ENCODE measurements at regions not wholly inside any gene's neighbourhood (a gene's known extent, or its start where the extent isn't known, plus 50 kb on each side); places are given as distances from the start of the nearest gene placed in this dataset.

DNA sequence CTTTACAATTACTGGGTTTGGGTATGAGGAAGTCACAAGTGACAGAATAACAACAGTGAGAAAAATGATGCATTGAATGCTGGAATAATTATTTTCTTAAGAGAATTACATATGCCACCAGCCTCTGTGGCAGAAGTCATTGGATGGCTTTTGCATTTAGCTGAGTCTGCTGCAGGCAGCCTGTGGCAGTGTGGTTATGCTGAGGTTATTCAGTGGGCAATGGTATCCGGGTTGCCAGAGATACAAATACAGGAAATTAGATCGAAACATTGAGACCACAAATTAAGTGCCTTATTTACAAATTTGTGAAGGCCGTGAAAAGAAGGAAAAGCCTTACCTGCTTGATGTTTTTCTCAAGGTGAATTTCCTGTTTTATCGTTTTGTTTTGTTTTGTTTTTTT lies 1050.0 kb downstream of the GALC start:
- Histone ChIP-seq H3K4me3 (ENCODE audit: low read depth in 1 of 5, low read length in 5 of 5) (no peak overlapping the region), H3K27me3 (ENCODE audit: control insufficient read depth in 5 of 5, insufficient read depth in 4 of 5, low read length in 5 of 5) (no peaks in the 10 kb centered on the region), H3K9me3 (ENCODE audit: control insufficient read depth in 5 of 5, low read length in 5 of 5) (peaks cover 0 to 4% (median 0%) of the 10 kb centered on the region in 5 donors), H3K9ac (ENCODE audit: low read length in 5 of 5) (no peak overlapping the region), H3K36me3 (ENCODE audit: control insufficient read depth in 5 of 5, insufficient read depth in 5 of 5, low read length in 5 of 5) (no peaks in the 10 kb centered on the region), H3K27ac (ENCODE audit: low read depth, low read length) (no peak overlapping the region), H3K4me1 (ENCODE audit: control insufficient read depth in 5 of 5, insufficient read depth in 5 of 5, low read length in 5 of 5) (no peaks in the 10 kb centered on the region)

DNA sequence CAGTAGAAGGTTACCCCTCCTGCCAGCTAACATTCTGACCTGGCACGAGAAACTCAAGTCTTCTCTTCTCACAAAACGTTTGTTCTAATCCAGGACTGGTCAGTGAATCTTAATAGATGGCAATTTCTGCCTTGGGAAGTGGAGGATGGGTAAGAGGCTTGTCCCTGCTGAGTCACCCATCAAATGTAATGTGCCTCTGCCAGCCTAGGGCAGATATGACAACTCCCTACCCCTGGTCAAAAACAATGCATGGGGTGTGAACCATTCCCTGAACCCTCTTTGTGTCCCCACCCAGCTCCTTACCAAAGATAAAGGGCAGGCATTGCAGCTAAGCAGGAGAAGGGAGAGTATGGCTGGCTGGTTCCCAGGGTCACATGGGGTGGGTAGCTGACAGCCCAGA lies 1052.9 kb downstream of the GALC start:
- Histone ChIP-seq H3K4me1 (ENCODE audit: control insufficient read depth in 5 of 5, insufficient read depth in 5 of 5, low read length in 5 of 5) (no peaks in the 10 kb centered on the region), H3K27ac (ENCODE audit: low read depth, low read length) (no peak overlapping the region), H3K4me3 (ENCODE audit: low read depth in 1 of 5, low read length in 5 of 5) (no peak overlapping the region), H3K9ac (ENCODE audit: low read length in 5 of 5) (no peak overlapping the region), H3K36me3 (ENCODE audit: control insufficient read depth in 5 of 5, insufficient read depth in 5 of 5, low read length in 5 of 5) (no peaks in the 10 kb centered on the region), H3K9me3 (ENCODE audit: control insufficient read depth in 5 of 5, low read length in 5 of 5) (peaks cover 0 to 4% (median 0%) of the 10 kb centered on the region in 5 donors), H3K27me3 (ENCODE audit: control insufficient read depth in 5 of 5, insufficient read depth in 4 of 5, low read length in 5 of 5) (no peaks in the 10 kb centered on the region)

DNA sequence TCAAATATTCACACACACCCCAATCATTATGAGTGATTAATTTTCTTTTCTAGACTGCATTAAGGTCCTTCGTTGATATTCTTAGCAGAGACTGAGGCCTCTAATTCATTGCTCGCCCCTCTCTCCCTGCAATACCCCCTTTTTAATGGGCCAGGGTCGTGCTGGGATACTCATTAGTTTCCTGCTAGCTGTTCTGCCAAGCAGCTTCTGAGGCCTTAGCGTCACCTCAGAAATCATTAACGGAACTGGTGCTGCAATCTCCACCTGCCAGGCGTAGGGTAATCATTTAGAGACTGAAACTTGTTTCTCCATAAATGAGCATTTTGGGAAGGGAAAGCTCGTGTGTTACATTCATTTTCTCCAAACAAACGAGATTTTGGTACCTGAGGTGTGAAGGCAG lies 1054.7 kb downstream of the GALC start:
- Histone ChIP-seq H3K4me1 (ENCODE audit: control insufficient read depth in 5 of 5, insufficient read depth in 5 of 5, low read length in 5 of 5) (no peaks in the 10 kb centered on the region), H3K9me3 (ENCODE audit: control insufficient read depth in 5 of 5, low read length in 5 of 5) (no peaks in the 10 kb centered on the region), H3K4me3 (ENCODE audit: low read depth in 1 of 5, low read length in 5 of 5) (no peak overlapping the region), H3K27me3 (ENCODE audit: control insufficient read depth in 5 of 5, insufficient read depth in 4 of 5, low read length in 5 of 5) (no peaks in the 10 kb centered on the region), H3K9ac (ENCODE audit: low read length in 5 of 5) (no peak overlapping the region), H3K27ac (ENCODE audit: low read depth, low read length) (no peak overlapping the region), H3K36me3 (ENCODE audit: control insufficient read depth in 5 of 5, insufficient read depth in 5 of 5, low read length in 5 of 5) (no peaks in the 10 kb centered on the region)

DNA sequence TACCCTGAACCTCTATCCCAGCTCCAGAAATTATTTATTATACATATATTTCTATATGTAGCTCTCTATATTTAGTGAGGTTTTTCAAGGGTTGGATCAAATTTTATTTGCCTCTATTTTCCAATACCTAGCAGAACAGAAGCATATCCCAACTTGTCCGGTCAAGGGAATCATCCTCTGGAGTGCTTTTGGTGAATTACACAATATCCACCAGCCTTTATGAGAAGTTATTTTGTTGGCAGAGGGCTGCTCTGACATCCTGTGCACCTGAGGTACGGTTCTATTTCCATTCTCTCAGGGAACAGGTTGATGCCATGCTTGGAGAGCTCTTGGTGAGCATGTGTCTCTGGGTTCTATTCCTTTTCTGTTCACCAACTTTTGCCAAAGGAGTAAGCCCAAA lies 1056.4 kb downstream of the GALC start:
- Histone ChIP-seq H3K36me3 (ENCODE audit: control insufficient read depth in 5 of 5, insufficient read depth in 5 of 5, low read length in 5 of 5) (no peaks in the 10 kb centered on the region), H3K27me3 (ENCODE audit: control insufficient read depth in 5 of 5, insufficient read depth in 4 of 5, low read length in 5 of 5) (no peaks in the 10 kb centered on the region), H3K9ac (ENCODE audit: low read length in 5 of 5) (no peak overlapping the region), H3K9me3 (ENCODE audit: control insufficient read depth in 5 of 5, low read length in 5 of 5) (no peaks in the 10 kb centered on the region), H3K27ac (ENCODE audit: low read depth, low read length) (no peak overlapping the region), H3K4me3 (ENCODE audit: low read depth in 1 of 5, low read length in 5 of 5) (no peak overlapping the region), H3K4me1 (ENCODE audit: control insufficient read depth in 5 of 5, insufficient read depth in 5 of 5, low read length in 5 of 5) (no peaks in the 10 kb centered on the region)

DNA sequence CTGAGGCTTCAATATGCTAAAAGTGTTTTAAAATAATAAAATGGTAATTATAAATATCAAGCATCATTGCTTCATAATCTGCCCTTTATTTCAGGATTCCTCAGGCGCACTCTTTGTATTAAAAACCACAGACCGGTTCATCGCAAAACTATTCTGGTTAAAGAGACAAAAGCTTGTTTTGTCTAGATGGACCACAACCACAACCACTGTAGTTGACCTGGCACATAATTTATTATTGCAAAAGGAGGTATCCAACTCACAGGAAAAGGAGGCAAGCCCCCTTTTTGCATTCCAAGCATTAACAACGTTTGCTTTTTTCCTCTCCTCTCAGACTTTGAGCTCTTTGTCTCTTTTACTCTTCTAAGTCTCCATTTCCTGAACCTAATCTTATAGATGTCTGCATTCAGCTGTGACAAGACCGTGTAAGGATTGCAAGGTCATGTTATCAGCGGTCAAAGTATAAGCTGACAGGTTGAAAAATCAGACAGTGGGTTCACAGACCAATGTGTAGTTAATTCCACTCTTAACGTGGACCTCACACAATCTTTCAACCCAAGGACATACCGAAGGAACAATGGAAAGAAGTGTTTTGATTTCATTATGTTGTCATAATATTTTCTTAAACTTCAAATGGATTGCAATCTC lies 1057.6 kb downstream of the GALC start:
- H3K4me1 ChIP-seq (ENCODE audit: control insufficient read depth in 5 of 5, insufficient read depth in 5 of 5, low read length in 5 of 5) = no peaks in the 10 kb centered on the region
- no peaks in the 10 kb centered on the region for H3K27me3 ChIP-seq (ENCODE audit: control insufficient read depth in 5 of 5, insufficient read depth in 4 of 5, low read length in 5 of 5)
- H3K36me3 ChIP-seq (ENCODE audit: control insufficient read depth in 5 of 5, insufficient read depth in 5 of 5, low read length in 5 of 5) = no peaks in the 10 kb centered on the region
- H3K9me3 ChIP-seq (ENCODE audit: control insufficient read depth in 5 of 5, low read length in 5 of 5) = no peaks in the 10 kb centered on the region
- H3K4me3 ChIP-seq (ENCODE audit: low read depth in 1 of 5, low read length in 5 of 5) = no peak overlapping the region
- no peak overlapping the region for H3K9ac ChIP-seq (ENCODE audit: low read length in 5 of 5)
- H3K27ac ChIP-seq (ENCODE audit: low read depth, low read length) = no peak overlapping the region

DNA sequence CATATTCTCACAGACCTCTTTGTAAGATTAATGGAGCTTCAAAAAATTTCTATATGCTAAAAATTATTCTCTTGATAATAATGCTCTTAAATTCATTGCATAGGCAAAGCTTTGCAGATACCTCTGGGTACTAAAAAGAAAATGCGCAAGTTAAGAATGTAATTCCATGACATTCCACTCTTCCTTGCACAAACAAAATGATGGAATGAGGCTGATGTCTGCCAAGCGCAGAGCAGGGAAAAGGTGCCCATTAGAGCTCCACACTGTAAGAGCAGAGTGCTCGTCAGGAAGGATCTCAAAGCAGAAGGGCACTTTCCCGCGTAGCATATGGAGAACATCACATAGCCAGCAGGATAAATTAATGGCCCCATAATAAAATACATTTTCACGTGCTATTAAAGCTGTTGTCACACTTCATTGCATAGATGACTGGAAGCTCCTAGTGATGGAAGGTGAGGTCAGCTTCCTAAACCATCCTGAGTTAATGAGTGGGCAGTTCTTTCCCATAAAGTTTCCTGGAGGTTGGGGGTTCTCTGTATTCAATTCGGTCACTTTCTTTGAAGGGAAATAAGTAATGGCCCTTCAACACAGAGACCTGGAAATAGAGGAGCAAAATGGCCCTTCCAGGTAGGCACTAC lies 1058.9 kb downstream of the GALC start:
- Histone ChIP-seq H3K36me3 (ENCODE audit: control insufficient read depth in 5 of 5, insufficient read depth in 5 of 5, low read length in 5 of 5) (no peaks in the 10 kb centered on the region), H3K9ac (ENCODE audit: low read length in 5 of 5) (no peak overlapping the region), H3K4me1 (ENCODE audit: control insufficient read depth in 5 of 5, insufficient read depth in 5 of 5, low read length in 5 of 5) (no peaks in the 10 kb centered on the region), H3K27me3 (ENCODE audit: control insufficient read depth in 5 of 5, insufficient read depth in 4 of 5, low read length in 5 of 5) (no peaks in the 10 kb centered on the region), H3K9me3 (ENCODE audit: control insufficient read depth in 5 of 5, low read length in 5 of 5) (no peaks in the 10 kb centered on the region), H3K4me3 (ENCODE audit: low read depth in 1 of 5, low read length in 5 of 5) (no peak overlapping the region), H3K27ac (ENCODE audit: low read depth, low read length) (no peak overlapping the region)

DNA sequence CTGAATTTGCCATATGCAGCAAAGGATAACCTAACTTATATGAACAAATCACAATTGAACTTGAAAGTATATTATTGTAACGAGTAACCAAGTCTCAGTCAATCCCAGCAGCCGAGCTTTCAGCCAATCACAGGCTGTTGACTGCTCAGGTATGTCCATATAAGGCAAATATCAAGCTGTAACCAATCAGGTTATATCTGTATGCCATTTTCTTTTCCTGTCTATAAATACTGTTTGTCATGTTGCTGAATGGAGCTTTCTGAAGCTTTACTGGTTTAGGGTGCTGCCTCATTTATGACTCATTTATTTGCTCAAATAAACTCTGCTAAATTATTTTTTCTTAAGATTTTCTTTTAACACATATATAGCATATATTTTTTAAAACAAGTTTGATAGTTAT lies 1059.5 kb downstream of the GALC start:
- no peak overlapping the region for H3K27ac ChIP-seq (ENCODE audit: low read depth, low read length)
- H3K4me1 ChIP-seq (ENCODE audit: control insufficient read depth in 5 of 5, insufficient read depth in 5 of 5, low read length in 5 of 5) = no peaks in the 10 kb centered on the region
- no peaks in the 10 kb centered on the region for H3K36me3 ChIP-seq (ENCODE audit: control insufficient read depth in 5 of 5, insufficient read depth in 5 of 5, low read length in 5 of 5)
- no peaks in the 10 kb centered on the region for H3K27me3 ChIP-seq (ENCODE audit: control insufficient read depth in 5 of 5, insufficient read depth in 4 of 5, low read length in 5 of 5)
- H3K9me3 ChIP-seq (ENCODE audit: control insufficient read depth in 5 of 5, low read length in 5 of 5) = no peaks in the 10 kb centered on the region
- H3K9ac ChIP-seq (ENCODE audit: low read length in 5 of 5) = no peak overlapping the region
- no peak overlapping the region for H3K4me3 ChIP-seq (ENCODE audit: low read depth in 1 of 5, low read length in 5 of 5)

DNA sequence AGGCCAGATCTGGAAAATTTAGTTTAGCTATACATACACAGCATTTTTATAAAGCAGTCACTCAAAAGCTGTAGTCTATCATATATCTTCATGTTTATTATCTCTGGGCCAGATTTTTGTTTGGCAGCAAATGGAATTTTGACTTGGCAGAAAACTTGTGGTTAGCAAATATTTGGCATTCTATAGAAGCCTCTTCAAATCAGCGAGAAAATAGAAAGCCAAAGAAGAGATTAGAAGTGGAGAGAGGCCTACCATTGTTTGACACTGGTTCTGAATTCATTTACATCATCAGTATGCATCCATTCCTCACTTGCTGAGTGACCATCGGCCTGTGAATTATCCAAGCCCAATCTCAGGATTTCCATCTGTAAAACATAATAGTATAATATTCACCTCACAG lies 1077.6 kb downstream of the GALC start:
- Histone ChIP-seq H3K27ac (ENCODE audit: low read depth, low read length) (no peak overlapping the region), H3K9ac (ENCODE audit: low read length in 5 of 5) (no peak overlapping the region), H3K9me3 (ENCODE audit: control insufficient read depth in 5 of 5, low read length in 5 of 5) (no peaks in the 10 kb centered on the region), H3K27me3 (ENCODE audit: control insufficient read depth in 5 of 5, insufficient read depth in 4 of 5, low read length in 5 of 5) (no peaks in the 10 kb centered on the region), H3K4me3 (ENCODE audit: low read depth in 1 of 5, low read length in 5 of 5) (no peak overlapping the region), H3K4me1 (ENCODE audit: control insufficient read depth in 5 of 5, insufficient read depth in 5 of 5, low read length in 5 of 5) (no peaks in the 10 kb centered on the region), H3K36me3 (ENCODE audit: control insufficient read depth in 5 of 5, insufficient read depth in 5 of 5, low read length in 5 of 5) (no peaks in the 10 kb centered on the region)

DNA sequence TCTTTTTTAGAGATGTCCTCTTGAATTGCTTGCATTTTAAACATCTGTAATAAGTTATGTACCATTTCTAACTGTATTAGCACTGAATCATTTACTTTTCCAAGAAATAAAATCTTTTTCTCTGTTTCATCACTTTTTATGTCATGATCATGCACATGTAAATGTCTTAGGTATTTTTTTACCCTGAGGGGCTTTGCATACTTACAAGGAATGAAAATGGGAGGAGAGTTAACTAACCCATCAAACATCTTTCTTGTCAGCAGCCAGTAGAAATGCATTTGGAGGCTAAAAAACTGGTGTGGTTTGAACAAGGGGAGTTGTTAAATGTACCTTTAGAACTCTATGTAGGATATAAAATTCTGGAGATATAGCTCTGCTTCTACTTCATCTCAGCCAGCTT lies 1080.3 kb downstream of the GALC start:
- no peak overlapping the region for H3K27ac ChIP-seq (ENCODE audit: low read depth, low read length)
- H3K36me3 ChIP-seq (ENCODE audit: control insufficient read depth in 5 of 5, insufficient read depth in 5 of 5, low read length in 5 of 5) = no peaks in the 10 kb centered on the region
- no peaks in the 10 kb centered on the region for H3K9me3 ChIP-seq (ENCODE audit: control insufficient read depth in 5 of 5, low read length in 5 of 5)
- no peak overlapping the region for H3K4me3 ChIP-seq (ENCODE audit: low read depth in 1 of 5, low read length in 5 of 5)
- H3K4me1 ChIP-seq (ENCODE audit: control insufficient read depth in 5 of 5, insufficient read depth in 5 of 5, low read length in 5 of 5) = no peaks in the 10 kb centered on the region
- H3K9ac ChIP-seq (ENCODE audit: low read length in 5 of 5) = no peak overlapping the region
- H3K27me3 ChIP-seq (ENCODE audit: control insufficient read depth in 5 of 5, insufficient read depth in 4 of 5, low read length in 5 of 5) = no peaks in the 10 kb centered on the region

DNA sequence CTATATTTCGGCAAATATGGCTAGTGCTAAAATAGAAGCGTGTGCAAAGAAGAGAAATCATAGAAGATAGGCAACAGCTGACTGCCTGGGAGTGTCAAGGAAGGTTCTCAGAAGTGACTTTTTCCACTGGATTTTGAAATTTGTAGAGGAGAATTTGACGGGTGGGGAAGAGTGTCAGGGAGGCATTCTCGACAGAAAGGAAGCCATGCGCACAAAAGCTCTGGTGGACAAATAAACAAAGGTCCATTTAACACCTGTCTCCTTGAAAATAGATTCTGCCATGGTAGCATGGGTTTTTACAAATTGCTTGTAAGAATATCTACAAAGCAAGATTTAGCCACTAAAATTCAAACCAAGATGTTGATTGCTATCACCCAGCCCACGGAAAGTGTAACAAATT lies 1081.5 kb downstream of the GALC start:
- Histone ChIP-seq H3K4me3 (ENCODE audit: low read depth in 1 of 5, low read length in 5 of 5) (no peak overlapping the region), H3K27me3 (ENCODE audit: control insufficient read depth in 5 of 5, insufficient read depth in 4 of 5, low read length in 5 of 5) (no peaks in the 10 kb centered on the region), H3K9me3 (ENCODE audit: control insufficient read depth in 5 of 5, low read length in 5 of 5) (no peaks in the 10 kb centered on the region), H3K36me3 (ENCODE audit: control insufficient read depth in 5 of 5, insufficient read depth in 5 of 5, low read length in 5 of 5) (no peaks in the 10 kb centered on the region), H3K9ac (ENCODE audit: low read length in 5 of 5) (no peak overlapping the region), H3K4me1 (ENCODE audit: control insufficient read depth in 5 of 5, insufficient read depth in 5 of 5, low read length in 5 of 5) (no peaks in the 10 kb centered on the region), H3K27ac (ENCODE audit: low read depth, low read length) (no peak overlapping the region)
